ENCODE measurements at regions not wholly inside any gene's neighbourhood (a gene's known extent, or its start where the extent isn't known, plus 50 kb on each side); places are given as distances from the start of the nearest gene placed in this dataset.

DNA sequence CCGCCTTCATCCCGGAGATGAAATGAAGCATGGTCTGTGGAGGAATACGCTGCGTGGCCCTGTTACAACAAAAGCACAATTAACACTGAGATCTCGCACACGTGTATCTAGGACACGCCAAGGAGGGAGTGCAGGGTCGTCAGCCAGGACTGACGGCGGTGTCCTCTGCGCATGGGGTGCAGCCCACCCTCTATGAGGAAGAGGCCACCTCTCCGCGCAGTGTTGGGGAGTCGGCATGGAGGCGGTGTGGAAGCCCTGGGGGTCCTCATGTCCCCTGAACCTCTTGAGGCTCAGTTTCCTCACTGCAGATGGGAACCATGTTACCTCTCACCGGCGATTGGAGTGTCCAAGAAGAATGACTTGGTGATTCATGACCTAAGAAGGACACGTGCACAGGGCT lies 86.0 kb upstream of the ZNF236 start:
- TF ChIP-seq, protein P1, sequence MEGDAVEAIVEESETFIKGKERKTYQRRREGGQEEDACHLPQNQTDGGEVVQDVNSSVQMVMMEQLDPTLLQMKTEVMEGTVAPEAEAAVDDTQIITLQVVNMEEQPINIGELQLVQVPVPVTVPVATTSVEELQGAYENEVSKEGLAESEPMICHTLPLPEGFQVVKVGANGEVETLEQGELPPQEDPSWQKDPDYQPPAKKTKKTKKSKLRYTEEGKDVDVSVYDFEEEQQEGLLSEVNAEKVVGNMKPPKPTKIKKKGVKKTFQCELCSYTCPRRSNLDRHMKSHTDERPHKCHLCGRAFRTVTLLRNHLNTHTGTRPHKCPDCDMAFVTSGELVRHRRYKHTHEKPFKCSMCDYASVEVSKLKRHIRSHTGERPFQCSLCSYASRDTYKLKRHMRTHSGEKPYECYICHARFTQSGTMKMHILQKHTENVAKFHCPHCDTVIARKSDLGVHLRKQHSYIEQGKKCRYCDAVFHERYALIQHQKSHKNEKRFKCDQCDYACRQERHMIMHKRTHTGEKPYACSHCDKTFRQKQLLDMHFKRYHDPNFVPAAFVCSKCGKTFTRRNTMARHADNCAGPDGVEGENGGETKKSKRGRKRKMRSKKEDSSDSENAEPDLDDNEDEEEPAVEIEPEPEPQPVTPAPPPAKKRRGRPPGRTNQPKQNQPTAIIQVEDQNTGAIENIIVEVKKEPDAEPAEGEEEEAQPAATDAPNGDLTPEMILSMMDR (IDR thresholded peaks at IDR 0.05; ENCODE audit: insufficient read depth, low read depth, low read length) = no peak
- POLR2A ChIA-PET = no interaction called here
- DNase-seq (ENCODE audit: low read depth) = no peak
- Histone ChIP-seq H3K36me3 (ENCODE audit: control insufficient read depth, insufficient read depth, low read length) (no peaks in the 10 kb centered on the region), H3K27me3 (ENCODE audit: control insufficient read depth, insufficient read depth, low read length) (peaks cover 1% of the 10 kb centered on the region; the same call in 1 of the 2 replicates), H3K4me3 (ENCODE audit: low read depth, low read length) (no peak overlapping the region)
- CTCF ChIA-PET = no interaction called here

DNA sequence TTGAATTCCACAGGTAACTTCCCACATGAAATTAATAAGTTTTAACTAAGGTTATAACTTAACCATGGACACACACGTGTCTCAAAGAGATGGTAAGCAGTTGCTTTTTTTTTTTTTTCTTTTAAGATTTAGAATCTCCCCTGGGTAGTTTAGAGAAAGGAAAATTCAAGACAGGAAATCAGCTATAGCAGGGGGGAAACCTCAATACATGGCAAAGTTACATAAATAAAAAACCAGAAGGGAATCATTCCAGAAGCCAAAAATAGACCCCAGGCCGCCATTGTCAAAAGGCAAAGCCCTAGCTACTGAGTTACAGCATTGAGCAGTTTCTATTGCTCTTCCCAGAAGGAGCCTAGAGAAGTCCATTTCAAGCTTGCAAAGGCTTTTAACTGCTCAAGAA lies 91.5 kb upstream of the ZNF236 start:
- TF ChIP-seq, protein P1 (IDR thresholded peaks at IDR 0.05; ENCODE audit: insufficient read depth, low read depth, low read length) = no peak
- ChIA-PET POLR2A (no interaction called here), CTCF (no interaction called here)
- DNase-seq (ENCODE audit: low read depth) = no peak
- H3K4me3 ChIP-seq (ENCODE audit: low read depth, low read length) = no peak overlapping the region
- H3K27me3 ChIP-seq (ENCODE audit: control insufficient read depth, insufficient read depth, low read length) = peaks cover 1% of the 10 kb centered on the region; the same call in 1 of the 2 replicates
- no peaks in the 10 kb centered on the region for H3K36me3 ChIP-seq (ENCODE audit: control insufficient read depth, insufficient read depth, low read length)

DNA sequence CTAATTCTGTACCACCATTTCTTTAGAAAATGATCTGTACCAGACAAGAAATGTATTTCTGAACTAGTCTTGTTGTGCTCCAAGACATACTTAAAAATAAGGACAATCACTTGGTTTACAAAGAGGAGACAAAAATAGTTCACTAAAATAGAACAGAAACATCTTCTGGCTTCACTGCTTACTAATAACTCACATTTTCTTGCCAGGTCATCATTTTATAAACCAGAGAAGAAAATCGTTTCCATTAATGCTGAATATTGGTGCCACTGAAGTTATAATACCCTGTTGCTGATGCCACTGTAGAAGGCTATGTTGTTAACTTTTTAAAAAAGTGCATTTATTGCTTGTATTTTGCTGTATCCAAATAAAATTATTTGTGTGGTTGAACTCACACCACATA lies 94.8 kb upstream of the ZNF236 start:
- ChIA-PET POLR2A (no interaction called here), CTCF (no interaction called here)
- Histone ChIP-seq H3K27me3 (ENCODE audit: control insufficient read depth, insufficient read depth, low read length) (no peaks in the 10 kb centered on the region; the same call in 1 of the 2 replicates), H3K36me3 (ENCODE audit: control insufficient read depth, insufficient read depth, low read length) (no peaks in the 10 kb centered on the region), H3K4me3 (ENCODE audit: low read depth, low read length) (no peak overlapping the region)
- DNase-seq (ENCODE audit: low read depth) = no peak
- TF ChIP-seq, protein P1 (IDR thresholded peaks at IDR 0.05; ENCODE audit: insufficient read depth, low read depth, low read length) = no peak

DNA sequence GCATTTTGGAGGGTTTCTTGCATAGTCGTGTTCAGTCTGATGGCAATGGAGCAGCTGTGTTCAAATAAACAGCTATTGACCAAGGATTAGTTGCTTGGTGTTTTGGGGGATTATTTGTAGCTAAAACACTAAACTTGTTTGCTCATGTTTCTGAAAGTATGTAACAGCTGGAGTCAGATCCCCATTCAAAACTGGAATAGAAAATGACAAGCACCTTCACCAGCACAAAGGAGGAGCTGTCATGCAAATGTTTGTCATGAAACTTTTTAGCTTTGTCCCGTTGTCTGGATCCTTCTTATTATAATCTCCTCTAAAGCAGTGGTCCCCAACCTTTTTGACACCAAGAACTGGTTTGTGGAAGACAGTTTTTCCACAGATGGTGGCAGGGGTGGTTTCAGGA lies 96.9 kb upstream of the ZNF236 start:
- POLR2A ChIA-PET = no interaction called here
- TF ChIP-seq, protein P1 (IDR thresholded peaks at IDR 0.05; ENCODE audit: insufficient read depth, low read depth, low read length) = no peak
- CTCF ChIA-PET = interaction anchor here (2.0 kb wide), 1 partner anchor 16 kb away, joined by 7 read pairs; no protein-coding TSS in a partner anchor
- Histone ChIP-seq H3K36me3 (ENCODE audit: control insufficient read depth, insufficient read depth, low read length) (no peaks in the 10 kb centered on the region), H3K27me3 (ENCODE audit: control insufficient read depth, insufficient read depth, low read length) (no peaks in the 10 kb centered on the region; the same call in 1 of the 2 replicates), H3K4me3 (ENCODE audit: low read depth, low read length) (no peak overlapping the region)
- DNase-seq (ENCODE audit: low read depth) = no peak

DNA sequence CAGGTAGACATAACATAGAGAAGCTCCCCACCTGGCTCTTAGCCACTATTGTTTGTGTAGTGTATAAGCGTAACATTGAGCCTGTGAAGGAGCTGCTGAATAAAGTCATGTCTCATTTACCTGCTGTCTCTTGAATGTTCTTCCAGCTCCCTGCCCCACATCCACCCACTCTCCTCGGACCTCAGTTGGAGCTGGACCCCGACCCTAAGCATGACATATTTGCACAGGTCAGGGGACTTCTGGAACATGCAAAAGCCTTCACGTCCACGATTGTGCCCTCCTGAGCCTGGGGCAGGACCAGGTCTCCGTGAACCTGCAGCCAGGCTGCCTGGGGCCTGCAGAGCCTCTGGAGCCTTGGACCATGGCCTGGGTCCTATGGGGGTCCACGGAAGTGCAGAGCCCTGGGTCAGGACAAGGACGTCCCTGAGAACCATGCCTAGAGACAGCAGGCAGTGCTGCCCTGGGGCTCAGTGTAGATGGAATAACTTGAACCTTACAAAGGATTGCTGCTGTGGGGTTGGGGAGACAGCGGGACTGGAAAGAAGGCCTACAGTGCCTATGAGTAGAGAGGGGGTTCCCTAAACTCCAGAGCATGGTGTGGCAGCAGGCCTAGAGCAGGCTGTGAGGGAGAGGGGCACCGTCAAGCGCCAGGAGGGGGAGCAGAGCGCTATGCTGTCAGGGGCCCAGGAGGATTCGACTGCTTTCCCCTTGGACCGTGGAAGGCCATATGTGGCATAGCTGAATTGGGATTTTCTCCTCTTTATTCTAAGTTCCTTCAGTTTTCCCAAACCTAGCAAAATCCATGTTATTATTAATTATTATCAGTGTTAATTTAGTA lies 99.9 kb upstream of the ZNF236 start:
- TF ChIP-seq, protein P1 (IDR thresholded peaks at IDR 0.05; ENCODE audit: insufficient read depth, low read depth, low read length) = no peak
- H3K36me3 ChIP-seq (ENCODE audit: control insufficient read depth, insufficient read depth, low read length) = no peaks in the 10 kb centered on the region
- CTCF ChIA-PET = interaction anchor here (3.5 kb wide), 1 partner anchor 13 kb away, joined by 15 read pairs; no protein-coding TSS in a partner anchor
- no peaks in the 10 kb centered on the region for H3K27me3 ChIP-seq (ENCODE audit: control insufficient read depth, insufficient read depth, low read length)
- DNase-seq (ENCODE audit: low read depth) = no peak
- POLR2A ChIA-PET = no interaction called here
- H3K4me3 ChIP-seq (ENCODE audit: low read depth, low read length) = no peak overlapping the region

All from BJ (cell line).